ENCODE measurements at regions not wholly inside any gene's neighbourhood (a gene's known extent, or its start where the extent isn't known, plus 50 kb on each side); places are given as distances from the start of the nearest gene placed in this dataset.

GRCh38 chr2:2866459-2866858, 511.2 kb downstream of the EIPR1 start:
- H3K9me3 ChIP-seq: no peaks in the 10 kb centered on the region

GRCh38 chr2:2862386-2862785, 515.2 kb downstream of the EIPR1 start:
- Histone ChIP-seq H3F3A (replicated peaks; ENCODE audit: insufficient read depth) (no peaks in the 10 kb centered on the region), H4K20me1 (ENCODE audit: insufficient read depth) (no peaks in the 10 kb centered on the region), H3K27ac (ENCODE audit: low read depth in 2 of 2, low read length in 1 of 2) (no peak overlapping the region), H3K4me3 (ENCODE audit: low read depth in 2 of 2, low read length in 1 of 2) (no peak overlapping the region), H3K79me2 (ENCODE audit: insufficient read depth) (no peaks in the 10 kb centered on the region), H3K9ac (no peak overlapping the region), H3K9me2 (no peaks in the 10 kb centered on the region), H3K4me2 (no peak overlapping the region), H2AFZ (ENCODE audit: low read depth) (no peak overlapping the region), H3K9me3 (no peaks in the 10 kb centered on the region), H3K36me3 (replicated peaks in 1 of 2; ENCODE audit: control insufficient read depth in 1 of 2, insufficient read depth in 2 of 2, low read length in 1 of 2) (no peaks in the 10 kb centered on the region), H3K4me1 (ENCODE audit: control insufficient read depth in 1 of 2, insufficient read depth in 2 of 2, low read depth in 1 of 2, low read length in 1 of 2) (peaks cover 0 to 7% of the 10 kb centered on the region in 2 experiments; a peak in 1 of 4 replicates), H3K27me3 (ENCODE audit: insufficient read depth) (no peaks in the 10 kb centered on the region)
- 35% methylated on average over 5 of the region's 5 CpGs for WGBS (ENCODE audit: low lambda C conversion rate)
- DNase-seq: no peak
- CTCF ChIA-PET: interaction anchor here (0.9 to 1.6 kb wide), 2 partner anchors 8 to 11 kb away, joined by 3 to 4 read pairs; no protein-coding TSS in a partner anchor
- POLR2A ChIA-PET: no interaction called here
- no peak for TF ChIP-seq TAF1 (IDR thresholded peaks at IDR 0.05; ENCODE audit: borderline replicate concordance, low read depth, low read length)
- no peak for TF ChIP-seq MAX (IDR thresholded peaks at IDR 0.05; ENCODE audit: low read depth)

More at GRCh38 chr2:2866459-2866858, 511.2 kb downstream of the EIPR1 start:
- H3K36me3 ChIP-seq (replicated peaks in 1 of 2; ENCODE audit: control insufficient read depth in 1 of 2, insufficient read depth in 2 of 2, low read length in 1 of 2): no peaks in the 10 kb centered on the region
- ChIA-PET POLR2A (interaction anchor here (0.9 kb wide), 1 partner anchor 10 kb away, joined by 3 read pairs; no protein-coding TSS in a partner anchor), CTCF (interaction anchor here (1.2 to 1.7 kb wide), 2 partner anchors 9 to 19 kb away, joined by 3 to 6 read pairs; no protein-coding TSS in a partner anchor)
- H3K4me1 ChIP-seq (ENCODE audit: control insufficient read depth in 1 of 2, insufficient read depth in 2 of 2, low read depth in 1 of 2, low read length in 1 of 2): peaks cover 0 to 47% of the 10 kb centered on the region in 2 experiments; a peak in 2 of 4 replicates
- WGBS (ENCODE audit: low lambda C conversion rate): 55% methylated on average over 14 of the region's 14 CpGs
- no peak for DNase-seq
- no peak overlapping the region for H3K27ac ChIP-seq (ENCODE audit: low read depth in 2 of 2, low read length in 1 of 2)
- H3K4me3 ChIP-seq (ENCODE audit: low read depth in 2 of 2, low read length in 1 of 2): no peak overlapping the region
- no peaks in the 10 kb centered on the region for H3K27me3 ChIP-seq (ENCODE audit: insufficient read depth)
- H4K20me1 ChIP-seq (ENCODE audit: insufficient read depth): no peaks in the 10 kb centered on the region
- H3K79me2 ChIP-seq (ENCODE audit: insufficient read depth): no peaks in the 10 kb centered on the region
- H3K9me2 ChIP-seq: no peaks in the 10 kb centered on the region
- H3K9ac ChIP-seq: no peak overlapping the region
- no peak overlapping the region for H3K4me2 ChIP-seq
- no peak overlapping the region for H2AFZ ChIP-seq (ENCODE audit: low read depth)
- no peaks in the 10 kb centered on the region for H3F3A ChIP-seq (replicated peaks; ENCODE audit: insufficient read depth)
- no peak for TF ChIP-seq TAF1 (IDR thresholded peaks at IDR 0.05; ENCODE audit: borderline replicate concordance, low read depth, low read length)
- no peak for TF ChIP-seq NFIC (IDR thresholded peaks at IDR 0.05; ENCODE audit: borderline replicate concordance)
- no peak for TF ChIP-seq POLR2AphosphoS5 (IDR thresholded peaks at IDR 0.05; ENCODE audit: low read depth, low read length)
- no peak for TF ChIP-seq TEAD4 (IDR thresholded peaks at IDR 0.05; ENCODE audit: borderline replicate concordance, insufficient read depth)
- TF ChIP-seq IRF3 (IDR thresholded peaks at IDR 0.05; ENCODE audit: low read depth, low read length): no peak
- TF ChIP-seq EP300 (IDR thresholded peaks at IDR 0.05; ENCODE audit: borderline replicate concordance in 1 of 2, low read depth in 1 of 2, low read length in 1 of 2): no peak

GRCh38 chr2:2861666-2862240, 515.9 kb downstream of the EIPR1 start:
- Histone ChIP-seq H3K27ac (ENCODE audit: low read depth in 2 of 2, low read length in 1 of 2) (no peak overlapping the region), H2AFZ (ENCODE audit: low read depth) (no peak overlapping the region), H3K4me2 (no peak overlapping the region), H3K9me3 (no peaks in the 10 kb centered on the region), H4K20me1 (ENCODE audit: insufficient read depth) (no peaks in the 10 kb centered on the region), H3K4me3 (ENCODE audit: low read depth in 2 of 2, low read length in 1 of 2) (no peak overlapping the region), H3K9ac (no peak overlapping the region), H3K36me3 (replicated peaks in 1 of 2; ENCODE audit: control insufficient read depth in 1 of 2, insufficient read depth in 2 of 2, low read length in 1 of 2) (no peaks in the 10 kb centered on the region), H3F3A (replicated peaks; ENCODE audit: insufficient read depth) (no peaks in the 10 kb centered on the region), H3K27me3 (ENCODE audit: insufficient read depth) (no peaks in the 10 kb centered on the region), H3K79me2 (ENCODE audit: insufficient read depth) (no peaks in the 10 kb centered on the region), H3K9me2 (no peaks in the 10 kb centered on the region), H3K4me1 (ENCODE audit: control insufficient read depth in 1 of 2, insufficient read depth in 2 of 2, low read depth in 1 of 2, low read length in 1 of 2) (peaks cover 0 to 6% of the 10 kb centered on the region in 2 experiments; a peak in 1 of 4 replicates)
- ChIA-PET POLR2A (no interaction called here), CTCF (interaction anchor here (1.6 kb wide), 1 partner anchor 10 kb away, joined by 3 read pairs; no protein-coding TSS in a partner anchor)
- no peak for DNase-seq
- WGBS (ENCODE audit: low lambda C conversion rate): 50% methylated on average over 19 of the region's 19 CpGs
- TF ChIP-seq POLR2AphosphoS5 (IDR thresholded peaks at IDR 0.05; ENCODE audit: low read depth, low read length): no peak
- no peak for TF ChIP-seq TEAD4 (IDR thresholded peaks at IDR 0.05; ENCODE audit: borderline replicate concordance, insufficient read depth)
- no peak for TF ChIP-seq NFIC (IDR thresholded peaks at IDR 0.05; ENCODE audit: borderline replicate concordance)
- TF ChIP-seq USF2 (IDR thresholded peaks at IDR 0.05; ENCODE audit: borderline replicate concordance, low read depth, low read length): no peak
- TF ChIP-seq SMC3 (IDR thresholded peaks at IDR 0.05; ENCODE audit: low read depth, low read length): no peak
- no peak for TF ChIP-seq NRF1 (IDR thresholded peaks at IDR 0.05; ENCODE audit: low read depth, low read length)
- no peak for TF ChIP-seq REST (IDR thresholded peaks at IDR 0.05; ENCODE audit: low read depth, low read length)
- TF ChIP-seq MAX (IDR thresholded peaks at IDR 0.05; ENCODE audit: low read depth): no peak
